H9 (cell line): ENCODE measurements at regions not wholly inside any gene's neighbourhood (a gene's known extent, or its start where the extent isn't known, plus 50 kb on each side); places are given as distances from the start of the nearest gene placed in this dataset.

ENCODE experiments used
- DNase-seq: peaks from one replicate; pipeline ENCODE4 v3.0.0-alpha.2; 2017
- H2AFZ ChIP-seq: one replicate; pipeline ENCODE4 v1.6.1; 2013; ENCODE audit warnings: mild to moderate bottlenecking, low read length, control low read depth, moderate library complexity
- H2AK5ac ChIP-seq: 2 replicates; pipeline ENCODE4 v1.6.1; 2013; ENCODE audit warnings: low read length, control low read depth, mixed read lengths; ENCODE audit not compliant: insufficient read length
- H2BK120ac ChIP-seq: one replicate; pipeline ENCODE4 v1.6.1; 2013; ENCODE audit warnings: low read depth, mild to moderate bottlenecking, low read length, control low read depth, inconsistent platforms; ENCODE audit not compliant: poor library complexity, severe bottlenecking
- H2BK12ac ChIP-seq: 2 replicates; pipeline ENCODE4 v1.6.1; 2013; ENCODE audit warnings: low read length, control low read depth, mixed read lengths, low read depth; ENCODE audit not compliant: insufficient read length
- H2BK15ac ChIP-seq: 2 replicates; pipeline ENCODE4 v1.6.1; 2013; ENCODE audit warnings: low read depth, low read length, control low read depth
- H2BK20ac ChIP-seq: one replicate; pipeline ENCODE4 v1.6.1; 2013; ENCODE audit warnings: low read depth, mild to moderate bottlenecking, low read length, control low read depth, inconsistent platforms; ENCODE audit not compliant: poor library complexity, severe bottlenecking
- H2BK5ac ChIP-seq: 2 replicates; pipeline ENCODE4 v1.6.1; 2013; ENCODE audit warnings: low read length, control low read depth, mixed read lengths; ENCODE audit not compliant: insufficient read length
- H3K14ac ChIP-seq: 2 replicates; pipeline ENCODE4 v1.6.1; 2013; ENCODE audit warnings: low read length, control low read depth; ENCODE audit not compliant: insufficient read depth
- H3K18ac ChIP-seq: 2 replicates; pipeline ENCODE4 v1.6.1; 2013; ENCODE audit warnings: low read depth, mild to moderate bottlenecking, mixed read lengths, low read length, control low read depth; ENCODE audit not compliant: insufficient read length
- H3K23ac ChIP-seq: 2 replicates; pipeline ENCODE4 v1.6.1; 2013; ENCODE audit warnings: low read length, control low read depth, mixed read lengths, low read depth; ENCODE audit not compliant: insufficient read length
- H3K23me2 ChIP-seq: 2 replicates; pipeline ENCODE4 v1.6.1; 2013; ENCODE audit warnings: low read depth, mild to moderate bottlenecking, mixed read lengths, low read length, control low read depth; ENCODE audit not compliant: insufficient read length, poor library complexity, severe bottlenecking
- H3K27ac ChIP-seq: 2 replicates; pipeline ENCODE4 v1.5.1; 2013; ENCODE audit warnings: low read length, control low read depth, mixed read lengths, low read depth; ENCODE audit not compliant: insufficient read length
- H3K27me3 ChIP-seq: 2 replicates; pipeline ENCODE4 v1.6.1; 2013; ENCODE audit warnings: low read length, control low read depth, inconsistent platforms; ENCODE audit not compliant: insufficient read depth
- H3K4ac ChIP-seq: 2 replicates; pipeline ENCODE4 v1.6.1; 2013; ENCODE audit warnings: low read depth, mild to moderate bottlenecking, control low read depth, inconsistent platforms, low read length, moderate library complexity
- H3K4me1 ChIP-seq: 2 replicates; pipeline ENCODE4 v1.6.1; 2013; ENCODE audit warnings: low read length, control low read depth, inconsistent platforms; ENCODE audit not compliant: insufficient read depth
- H3K4me2 ChIP-seq: 2 replicates; pipeline ENCODE4 v1.6.1; 2013; ENCODE audit warnings: low read length, control low read depth, mixed read lengths; ENCODE audit not compliant: insufficient read length, insufficient read depth
- H3K56ac ChIP-seq: 2 replicates; pipeline ENCODE4 v1.6.1; 2013; ENCODE audit warnings: low read depth, mild to moderate bottlenecking, mixed read lengths, low read length, control low read depth; ENCODE audit not compliant: insufficient read length
- H3K79me1 ChIP-seq: 2 replicates; pipeline ENCODE4 v1.6.1; 2013; ENCODE audit warnings: low read depth, mild to moderate bottlenecking, moderate library complexity, low read length, control low read depth, inconsistent platforms; ENCODE audit not compliant: insufficient read depth, poor library complexity, severe bottlenecking
- H3K79me2 ChIP-seq: 2 replicates; pipeline ENCODE4 v1.6.1; 2013; ENCODE audit warnings: low read length, control low read depth, inconsistent platforms; ENCODE audit not compliant: insufficient read depth
- H3K9ac ChIP-seq: 2 replicates; pipeline ENCODE4 v1.6.1; 2013; ENCODE audit warnings: low read length, control low read depth, mixed read lengths; ENCODE audit not compliant: insufficient read length; ENCODE audit errors: extremely low read depth
- H3K9me3 ChIP-seq: one replicate; pipeline ENCODE4 v1.6.1; 2013; ENCODE audit warnings: low read depth, low read length, inconsistent platforms; ENCODE audit not compliant: control insufficient read depth
- H3T11ph ChIP-seq: one replicate; pipeline ENCODE4 v1.6.1; 2013; ENCODE audit warnings: mild to moderate bottlenecking, low read length, control low read depth, inconsistent platforms
- H4K20me1 ChIP-seq: one replicate; pipeline ENCODE4 v1.6.1; 2013; ENCODE audit not compliant: control insufficient read depth, insufficient read length, insufficient read depth
- H4K5ac ChIP-seq: 2 replicates; pipeline ENCODE4 v1.6.1; 2013; ENCODE audit warnings: low read depth, mild to moderate bottlenecking, mixed read lengths, low read length, control low read depth; ENCODE audit not compliant: insufficient read length
- H4K8ac ChIP-seq: replicated peaks from 2 replicates; pipeline ENCODE4 v1.6.1; 2013; ENCODE audit warnings: low read length, control low read depth, mixed read lengths, low read depth; ENCODE audit not compliant: insufficient read length
- H4K91ac ChIP-seq: 2 replicates; pipeline ENCODE4 v1.6.1; 2013; ENCODE audit warnings: low read depth, mild to moderate bottlenecking, moderate library complexity, mixed read lengths, low read length, control low read depth; ENCODE audit not compliant: insufficient read length
- H3K27ac Mint-ChIP-seq, 3 experiments: 2 replicates in 2 of 3; 3 replicates in 1 of 3; pipeline ENCODE4 v1.8.0; 2020 to 2021; ENCODE audit warnings: mixed read lengths in 3 of 3, mild to moderate bottlenecking in 1 of 3, moderate library complexity in 1 of 3
- H3K27me3 Mint-ChIP-seq: 2 replicates; pipeline ENCODE4 v1.8.0; 2021; ENCODE audit warnings: low read depth, mild to moderate bottlenecking, moderate library complexity, mixed read lengths
- H3K36me3 Mint-ChIP-seq, 3 experiments: 2 replicates in 2 of 3; 3 replicates in 1 of 3; pipeline ENCODE4 v1.8.0; 2020 to 2021; ENCODE audit warnings: low read depth in 3 of 3, mixed read lengths in 3 of 3; ENCODE audit not compliant: insufficient read depth in 1 of 3
- H3K4me1 Mint-ChIP-seq, 2 experiments: 2 replicates each; pipeline ENCODE4 v1.8.0; 2020; ENCODE audit warnings: mixed read lengths in 2 of 2
- H3K4me3 Mint-ChIP-seq, 2 experiments: 2 replicates in 1 of 2; 3 replicates in 1 of 2; pipeline ENCODE4 v1.8.0; 2020 to 2021; ENCODE audit warnings: mild to moderate bottlenecking in 2 of 2, mixed read lengths in 2 of 2, moderate library complexity in 1 of 2
- H3K9me3 Mint-ChIP-seq, 2 experiments: 2 replicates in 1 of 2; 3 replicates in 1 of 2; pipeline ENCODE4 v1.8.0; 2020; ENCODE audit warnings: mild to moderate bottlenecking in 2 of 2, mixed read lengths in 2 of 2, moderate library complexity in 1 of 2
- CTCF ChIP-seq: fragments of 200-600 bp; sonication (generic); conservative IDR thresholded peaks from 3 replicates; pipeline ENCODE4 v1.8.0; 2021; ENCODE audit warnings: antibody characterized with exemption, mild to moderate bottlenecking
- WGBS: extraction: QIAGEN DNeasy Blood & Tissue Kit; methylation state at CpG from one replicate; pipeline ENCODE4 v1.1.7; 2013; ENCODE audit warnings: missing lambda C conversion rate, low lambda C conversion rate, mixed read lengths; ENCODE audit not compliant: insufficient read length; ENCODE audit errors: extremely low coverage; 5-methylcytosine and 5-hydroxymethylcytosine counted together

DNA sequence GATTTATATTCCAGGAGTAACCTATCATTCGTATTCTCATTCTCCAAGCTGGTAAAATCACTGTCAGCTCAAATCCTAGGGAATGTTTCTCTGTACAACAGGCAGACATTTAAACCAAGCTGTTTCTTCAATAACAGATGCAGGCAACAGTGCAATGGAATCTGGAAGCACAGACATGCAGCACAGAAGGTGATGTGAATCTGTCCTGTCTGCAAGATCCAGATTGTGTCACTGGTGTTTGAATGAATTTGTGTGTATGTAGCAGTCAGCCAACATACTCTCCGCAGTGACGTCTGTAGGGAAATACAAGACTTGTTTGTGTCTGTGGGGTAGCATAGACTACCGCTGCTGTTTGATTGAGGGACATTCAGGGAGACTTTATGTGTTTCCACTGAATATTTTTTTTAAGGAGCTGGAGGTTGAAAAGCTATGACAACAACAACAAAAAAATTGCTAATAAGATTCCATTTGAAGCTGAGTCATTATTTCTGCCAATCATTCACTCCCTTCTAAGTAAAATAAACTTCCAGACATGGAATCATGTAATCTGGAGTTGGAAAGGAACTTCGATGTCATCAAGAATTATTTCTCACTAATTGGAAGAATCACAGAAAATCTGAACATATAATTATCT, 122.9 kb upstream of the MYO3A start:
- Histone ChIP-seq H3K9ac (no peak overlapping the region), H4K5ac (no peak overlapping the region), H2BK20ac (no peak overlapping the region), H3K27ac (no peak overlapping the region), H2BK12ac (no peak overlapping the region), H2AK5ac (no peak overlapping the region), H2AFZ (no peak overlapping the region), H4K8ac (no peak overlapping the region), H3K4me1 (no peaks in the 10 kb centered on the region; the same call in 1 of the 2 replicates), H3K14ac (no peak overlapping the region), H3K18ac (no peak overlapping the region), H3K56ac (no peak overlapping the region), H3K23ac (no peak overlapping the region), H3T11ph (no peak overlapping the region), H4K20me1 (no peaks in the 10 kb centered on the region), H3K9me3 (no peaks in the 10 kb centered on the region), H2BK120ac (no peak overlapping the region), H3K4ac (no peak overlapping the region), H3K79me1 (no peaks in the 10 kb centered on the region), H3K23me2 (no peaks in the 10 kb centered on the region), H2BK5ac (no peak overlapping the region), H3K27me3 (no peaks in the 10 kb centered on the region), H4K91ac (no peak overlapping the region), H3K4me2 (no peak overlapping the region), H3K79me2 (no peaks in the 10 kb centered on the region), H2BK15ac (no peak overlapping the region)
- DNase-seq, result no peak
- Mint-ChIP-seq H3K4me3 (no peak overlapping the region), H3K27ac (no peak overlapping the region), H3K27me3 (no peaks in the 10 kb centered on the region), H3K4me1 (peaks cover 8 to 10% of the 10 kb centered on the region in 2 experiments; a peak in 3 of 4 replicates), H3K9me3 (peaks cover 0 to 3% of the 10 kb centered on the region in 2 experiments; a peak in 3 of 5 replicates), H3K36me3 (peaks cover 0 to 5% (median 0%) of the 10 kb centered on the region in 3 experiments; a peak in 1 of 7 replicates)
- WGBS, result no CpG with 5 or more reads among the region's 5 CpGs
- TF ChIP-seq CTCF, result no peak
